Prostate gland (tissue), 2 donors: ENCODE measurements at regions not wholly inside any gene's neighbourhood (a gene's known extent, or its start where the extent isn't known, plus 50 kb on each side); places are given as distances from the start of the nearest gene placed in this dataset.
"Not testable (repeated sequence)": the region's sequence is repeated elsewhere in the genome, so short reads cannot be mapped to it uniquely, and the experiment has no call there.

ENCODE experiments used
- DNase-seq: peaks from one replicate; pipeline ENCODE4 v3.0.0-alpha.2; 2019; ENCODE audit warnings: low spot score
- H3K27ac ChIP-seq, 2 donors: fragments of 200-600 bp; sonication (generic); 2 replicates each; pipeline ENCODE4 v1.5.1; 2017 to 2019
- H3K27me3 ChIP-seq: fragments of 200-600 bp; sonication (generic); replicated peaks from 2 replicates; pipeline ENCODE4 v1.5.1; 2019; ENCODE audit not compliant: insufficient read depth
- H3K36me3 ChIP-seq, 2 donors: fragments of 200-600 bp; sonication (generic); 1 replicate in 1 of 2; 2 replicates in 1 of 2; pipeline versions ENCODE4 v1.5.1 to v1.8.1; 2017 to 2019
- H3K4me1 ChIP-seq: fragments of 200-600 bp; sonication (generic); replicated peaks from 2 replicates; pipeline ENCODE4 v1.5.1; 2019
- H3K4me3 ChIP-seq, 2 donors: fragments of 200-600 bp; sonication (generic); 2 replicates each; pipeline ENCODE4 v1.5.1; 2017 to 2019
- H3K9me3 ChIP-seq: fragments of 200-600 bp; sonication (generic); 2 replicates; pipeline ENCODE4 v1.5.1; 2017
- POLR2A ChIP-seq: fragments of 450-650 bp; IDR thresholded peaks from one replicate; pipeline ENCODE4 v1.6.1; 2016; ENCODE audit warnings: antibody characterized with exemption, mild to moderate bottlenecking
- POLR2AphosphoS5 ChIP-seq: sonication (generic); formaldehyde crosslinking; IDR thresholded peaks from one replicate; pipeline ENCODE4 v1.6.1; 2017; ENCODE audit warnings: antibody characterized with exemption
- WGBS: methylation state at CpG from one replicate; pipeline ENCODE4 v1.1.5; 2018; 5-methylcytosine and 5-hydroxymethylcytosine counted together
- intact Hi-C: fragments of 100-400 bp; cut with DNase I; formaldehyde crosslinking; loops from one replicate; pipeline ENCODE4 v1.14.2; 2022
- TF ChIP-seq, protein P1 (sequence below), 4 experiments: fragments of 200-600 bp in 2 of 4; fragments of 450-650 bp in 2 of 4; sonication (generic) in 2 of 4; IDR thresholded peaks; 1 replicate in 3 of 4; 2 replicates in 1 of 4; pipeline ENCODE4 v1.5.1; 2016 to 2019; ENCODE audit warnings: antibody characterized with exemption in 4 of 4, mild to moderate bottlenecking in 2 of 4, moderate library complexity in 2 of 4

DNA sequence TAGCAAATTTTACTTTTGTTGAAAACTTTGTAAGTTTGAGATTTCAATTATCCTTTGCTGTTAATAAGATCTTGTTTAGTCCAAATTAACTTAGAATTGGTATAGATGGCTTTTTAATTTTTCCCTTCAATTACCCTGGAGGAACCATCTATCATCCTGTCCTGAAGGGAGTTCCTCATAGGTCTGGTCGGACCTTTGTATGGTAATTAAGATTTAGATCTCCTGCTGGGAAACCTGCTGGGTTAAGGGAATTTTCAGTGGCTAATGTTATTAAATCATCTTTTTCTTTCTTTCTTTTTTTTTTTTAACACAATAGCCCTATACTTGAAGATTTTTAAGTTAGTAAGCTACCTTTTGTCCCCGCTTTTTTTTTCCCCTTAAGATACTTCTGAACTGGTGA, 63.0 kb upstream of the PRMT8 start:
- whole genome bisulfite sequencing = 74% methylated on average over 2 of the region's 2 CpGs
- no peaks in the 10 kb centered on the region for H3K4me1 ChIP-seq
- no peaks in the 10 kb centered on the region for H3K9me3 ChIP-seq
- H3K4me3 ChIP-seq = no peak overlapping the region
- no peaks in the 10 kb centered on the region for H3K27me3 ChIP-seq
- intact Hi-C loops = no loop called here
- no peak for DNase-seq
- H3K27ac ChIP-seq = no peak overlapping the region
- H3K36me3 ChIP-seq = no peaks in the 10 kb centered on the region
- TF ChIP-seq POLR2A (no peak), POLR2AphosphoS5 (no peak)
- TF ChIP-seq, protein P1, sequence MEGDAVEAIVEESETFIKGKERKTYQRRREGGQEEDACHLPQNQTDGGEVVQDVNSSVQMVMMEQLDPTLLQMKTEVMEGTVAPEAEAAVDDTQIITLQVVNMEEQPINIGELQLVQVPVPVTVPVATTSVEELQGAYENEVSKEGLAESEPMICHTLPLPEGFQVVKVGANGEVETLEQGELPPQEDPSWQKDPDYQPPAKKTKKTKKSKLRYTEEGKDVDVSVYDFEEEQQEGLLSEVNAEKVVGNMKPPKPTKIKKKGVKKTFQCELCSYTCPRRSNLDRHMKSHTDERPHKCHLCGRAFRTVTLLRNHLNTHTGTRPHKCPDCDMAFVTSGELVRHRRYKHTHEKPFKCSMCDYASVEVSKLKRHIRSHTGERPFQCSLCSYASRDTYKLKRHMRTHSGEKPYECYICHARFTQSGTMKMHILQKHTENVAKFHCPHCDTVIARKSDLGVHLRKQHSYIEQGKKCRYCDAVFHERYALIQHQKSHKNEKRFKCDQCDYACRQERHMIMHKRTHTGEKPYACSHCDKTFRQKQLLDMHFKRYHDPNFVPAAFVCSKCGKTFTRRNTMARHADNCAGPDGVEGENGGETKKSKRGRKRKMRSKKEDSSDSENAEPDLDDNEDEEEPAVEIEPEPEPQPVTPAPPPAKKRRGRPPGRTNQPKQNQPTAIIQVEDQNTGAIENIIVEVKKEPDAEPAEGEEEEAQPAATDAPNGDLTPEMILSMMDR (IDR thresholded peaks at IDR 0.05) = no peak

DNA sequence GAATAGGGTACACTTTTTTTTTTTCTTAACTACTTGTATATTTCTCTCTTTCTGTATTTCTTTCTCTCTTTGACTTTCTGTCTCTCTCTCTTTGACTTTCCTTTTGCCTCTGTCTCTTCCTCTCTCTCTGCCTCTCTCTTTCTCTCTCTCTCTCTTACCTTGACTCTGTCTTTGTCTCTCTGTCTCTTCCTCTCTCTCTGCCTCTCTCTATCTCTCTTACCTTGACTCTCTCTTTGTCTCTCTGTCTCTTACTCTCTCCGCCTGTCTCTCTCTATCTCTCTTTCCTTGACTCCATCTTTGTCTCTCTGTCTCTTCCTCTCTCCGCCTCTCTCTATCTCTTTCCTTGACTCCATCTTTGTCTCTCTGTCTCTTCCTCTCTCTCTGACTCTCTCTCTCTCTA, 62.4 kb upstream of the PRMT8 start:
- H3K9me3 ChIP-seq = no peaks in the 10 kb centered on the region
- H3K27ac ChIP-seq = no peak overlapping the region
- WGBS = 96% methylated on average over 2 of the region's 2 CpGs
- H3K27me3 ChIP-seq = no peaks in the 10 kb centered on the region
- no peak overlapping the region for H3K4me3 ChIP-seq
- no peak for DNase-seq
- TF ChIP-seq POLR2AphosphoS5 = no peak
- TF ChIP-seq POLR2A = no peak
- TF ChIP-seq, protein P1 (IDR thresholded peaks at IDR 0.05) = no peak
- H3K4me1 ChIP-seq = no peaks in the 10 kb centered on the region
- intact Hi-C loops = no loop called here
- no peaks in the 10 kb centered on the region for H3K36me3 ChIP-seq

DNA sequence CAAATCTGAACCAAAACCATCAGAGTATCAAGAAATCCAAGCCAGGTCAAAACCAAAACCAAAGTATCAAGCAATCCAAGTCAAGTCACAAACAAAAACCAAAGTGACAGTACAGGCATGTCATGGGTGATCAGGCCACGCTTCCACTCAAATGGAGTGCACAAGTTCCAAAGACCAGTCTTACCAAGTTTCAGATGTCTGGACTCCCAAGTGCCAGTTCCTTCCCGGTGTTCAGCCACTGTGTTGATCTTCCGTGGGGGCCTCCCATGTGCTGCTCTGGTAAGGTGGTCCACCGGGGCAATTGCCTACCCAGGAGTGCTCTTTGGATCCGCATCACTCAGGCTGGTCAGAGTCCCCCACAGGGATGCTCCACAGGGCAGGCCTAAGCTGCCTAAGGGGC, 61.5 kb upstream of the PRMT8 start:
- WGBS = 97% methylated on average over 5 of the region's 5 CpGs
- H3K27me3 ChIP-seq, H3K36me3 ChIP-seq, H3K9me3 ChIP-seq, H3K27ac ChIP-seq, intact Hi-C loops, H3K4me3 ChIP-seq, H3K4me1 ChIP-seq, DNase-seq: not testable (repeated sequence)

DNA sequence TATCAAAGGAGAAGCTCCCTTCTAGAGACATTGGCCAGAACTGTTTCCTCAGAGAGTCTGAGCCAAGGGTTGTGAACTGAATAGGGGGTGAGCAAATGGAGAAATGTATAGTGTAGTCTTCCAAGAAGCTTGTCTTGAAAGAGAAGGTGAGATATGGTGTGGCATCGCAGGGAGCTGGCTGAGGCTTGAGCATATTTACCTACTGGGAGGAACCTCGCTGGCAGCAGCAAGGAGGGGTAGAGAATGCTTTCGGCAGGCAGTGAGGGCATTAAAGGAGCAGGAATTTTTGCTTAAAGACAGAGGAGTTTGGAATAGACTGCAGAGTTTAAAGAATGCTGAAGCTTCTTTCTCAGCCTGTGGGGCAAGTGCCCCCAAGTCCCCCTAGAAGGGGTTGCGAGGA, 59.3 kb upstream of the PRMT8 start:
- 50% methylated on average over 4 of the region's 4 CpGs for WGBS
- intact Hi-C loops = no loop called here
- H3K27me3 ChIP-seq = no peaks in the 10 kb centered on the region
- peak; percentile 28 for DNase-seq
- no peak overlapping the region for H3K27ac ChIP-seq
- H3K36me3 ChIP-seq = no peaks in the 10 kb centered on the region
- H3K9me3 ChIP-seq = no peaks in the 10 kb centered on the region
- H3K4me1 ChIP-seq = no peaks in the 10 kb centered on the region
- TF ChIP-seq POLR2AphosphoS5 (no peak), POLR2A (no peak)
- TF ChIP-seq, protein P1 (IDR thresholded peaks at IDR 0.05) = no peak
- no peak overlapping the region for H3K4me3 ChIP-seq

DNA sequence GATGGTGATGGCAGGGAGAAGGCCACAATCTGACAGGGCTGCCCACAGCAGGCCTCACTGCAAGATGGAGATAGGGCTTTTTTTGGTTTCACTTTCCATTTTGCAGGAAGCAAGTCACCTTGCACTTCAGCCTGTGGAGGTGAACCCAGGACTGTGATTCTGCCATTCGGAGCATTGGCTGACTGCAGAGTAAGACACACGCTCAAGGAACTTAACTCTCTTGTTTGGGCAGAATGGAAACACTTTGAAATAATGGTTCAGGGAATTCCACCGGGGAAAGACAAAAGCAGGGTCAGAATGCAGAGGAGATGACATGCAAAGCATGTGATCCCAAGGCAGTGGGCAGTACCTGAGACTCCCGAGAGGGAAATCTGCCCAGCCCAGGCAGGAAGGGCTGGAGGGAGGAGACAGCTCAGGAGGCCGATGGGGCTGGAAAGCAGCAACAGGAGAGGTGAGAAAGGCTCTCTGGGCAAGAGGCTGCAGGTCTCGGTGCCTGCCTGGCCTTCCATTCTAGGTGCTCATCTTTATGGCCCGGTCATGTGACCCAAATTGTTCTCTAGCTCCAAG, 58.7 kb upstream of the PRMT8 start:
- H3K36me3 ChIP-seq = no peaks in the 10 kb centered on the region
- intact Hi-C loops = no loop called here
- H3K4me3 ChIP-seq = no peak overlapping the region
- DNase-seq = no peak
- H3K9me3 ChIP-seq = no peaks in the 10 kb centered on the region
- H3K27ac ChIP-seq = no peak overlapping the region
- WGBS = 71% methylated on average over 7 of the region's 7 CpGs
- H3K4me1 ChIP-seq = no peaks in the 10 kb centered on the region
- H3K27me3 ChIP-seq = no peaks in the 10 kb centered on the region
- TF ChIP-seq POLR2A (no peak), POLR2AphosphoS5 (no peak)
- TF ChIP-seq, protein P1 (IDR thresholded peaks at IDR 0.05) = no peak
